GM18505 (cell line): ENCODE measurements at regions not wholly inside any gene's neighbourhood (a gene's known extent, or its start where the extent isn't known, plus 50 kb on each side); places are given as distances from the start of the nearest gene placed in this dataset.

ENCODE experiments used
- ATAC-seq: cut with Tn5 transposase; IDR thresholded peaks from one replicate; pipeline ENCODE4 v1.9.1; 2021; ENCODE audit not compliant: unreplicated experiment
- POLR2A ChIP-seq: IDR thresholded peaks from 4 replicates; pipeline ENCODE4 v1.6.1; 2011; ENCODE audit warnings: borderline replicate concordance; ENCODE audit not compliant: insufficient read depth, insufficient read length; ENCODE audit errors: extremely low read depth

GRCh38 chr7:155166673-155167370 lies 96.7 kb downstream of the HTR5A start:
- no peak for TF ChIP-seq POLR2A
- no peak for ATAC-seq

DNA sequence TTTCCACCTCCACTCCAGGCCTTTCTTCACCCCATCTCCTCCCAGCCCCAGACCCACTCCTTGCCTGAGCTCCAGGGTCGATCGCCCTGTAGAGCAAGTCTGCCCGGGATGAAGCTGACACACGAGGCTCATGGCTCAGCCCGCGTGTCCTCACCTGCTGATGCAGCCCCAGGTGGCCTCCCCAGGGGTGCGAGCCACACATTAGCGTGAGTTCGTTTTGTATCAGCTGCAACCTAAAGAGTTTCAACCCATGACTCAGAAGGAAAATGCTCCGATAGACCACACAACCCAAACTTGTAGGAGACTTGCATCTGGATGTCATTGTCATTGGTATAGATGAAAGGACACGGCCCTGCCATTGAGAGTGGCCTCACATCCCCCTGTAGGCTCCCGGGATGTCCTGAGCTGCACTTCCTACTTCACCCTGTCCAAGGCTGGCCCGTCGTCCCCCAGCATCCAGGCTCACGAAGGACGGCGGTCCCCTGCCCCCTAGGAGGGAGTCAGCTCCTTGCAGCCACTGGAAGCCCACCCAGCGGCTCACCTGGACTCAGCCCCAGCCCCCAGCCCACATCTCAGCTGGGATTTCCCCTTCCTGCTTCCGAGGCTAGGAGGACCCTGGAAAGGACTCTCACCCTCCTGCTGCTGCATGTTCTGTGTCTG lies 97.7 kb downstream of the HTR5A start:
- no peak for ATAC-seq
- TF ChIP-seq POLR2A = no peak

DNA sequence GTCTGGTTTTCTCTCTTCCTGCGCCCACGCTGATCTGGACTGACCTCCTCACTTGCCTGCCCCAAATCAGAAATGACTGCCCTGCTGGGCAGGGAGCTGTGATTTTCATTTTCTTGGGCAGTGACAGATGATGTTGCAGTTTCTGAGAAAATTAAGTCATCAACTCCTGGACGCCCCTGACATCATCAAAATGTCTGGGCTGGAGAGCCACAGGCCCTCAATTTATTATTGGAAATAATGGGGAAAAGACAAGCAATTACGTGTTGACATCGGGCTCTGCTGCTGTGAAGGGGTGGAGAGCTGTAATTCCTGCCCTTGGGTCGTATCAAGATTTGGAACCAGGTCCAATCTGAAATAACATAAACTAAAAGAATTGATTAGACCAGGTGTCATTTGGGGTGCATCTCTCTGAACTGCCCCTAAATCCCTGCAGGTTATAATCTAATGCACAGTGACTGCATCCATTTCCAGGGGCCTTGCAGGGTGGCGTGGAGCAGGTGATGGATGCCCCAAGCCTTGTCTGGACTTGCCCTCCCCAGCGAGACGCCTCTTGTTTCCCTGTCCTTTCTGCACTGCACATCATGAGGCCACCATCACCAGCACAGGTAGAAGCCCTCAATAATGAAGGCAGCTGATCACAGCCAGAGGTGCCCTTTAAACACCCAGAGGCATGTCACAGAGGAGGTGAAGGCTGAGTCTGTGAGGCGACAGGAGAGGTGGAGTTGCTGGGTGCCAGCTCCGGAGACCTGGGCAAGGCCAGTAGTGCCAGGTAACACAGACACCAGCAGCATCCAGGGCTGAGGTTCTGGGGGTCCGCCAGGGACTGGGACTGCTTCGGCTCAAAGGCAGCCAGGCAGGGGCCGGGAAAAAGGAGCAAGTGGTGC lies 98.7 kb downstream of the HTR5A start:
- no peak for TF ChIP-seq POLR2A
- no peak for ATAC-seq

DNA sequence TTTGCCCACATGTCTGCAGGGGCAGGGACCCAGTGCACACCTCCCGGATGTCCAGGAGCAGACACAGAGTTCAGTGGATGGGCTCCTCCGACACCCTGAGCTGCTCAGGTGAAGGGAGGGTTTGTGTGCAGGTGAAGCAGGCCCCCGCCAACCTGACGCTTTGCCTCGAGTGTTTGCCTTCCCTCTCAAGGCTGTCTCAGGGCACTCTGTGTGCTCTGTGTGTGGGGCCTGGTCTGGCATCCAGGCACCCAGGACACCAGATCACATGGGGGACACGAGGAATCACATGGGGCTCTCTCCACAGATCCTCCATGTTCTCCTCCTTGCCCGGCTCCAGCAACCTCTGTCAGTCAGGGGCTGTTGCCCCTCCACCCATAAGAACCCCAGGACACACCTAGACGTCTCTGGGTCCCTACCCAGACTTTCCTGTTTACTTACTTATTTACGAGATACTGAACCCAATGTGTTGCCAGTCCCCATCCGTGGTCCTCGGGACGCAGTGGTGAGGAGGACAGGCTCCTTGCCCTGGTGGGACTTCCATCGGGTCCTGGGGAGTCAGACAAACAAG lies 99.5 kb downstream of the HTR5A start:
- ATAC-seq = no peak
- TF ChIP-seq POLR2A = no peak

GRCh38 chr7:155170331-155170730 lies 100.2 kb downstream of the HTR5A start:
- no peak for TF ChIP-seq POLR2A
- ATAC-seq = no peak

GRCh38 chr7:155172141-155172540 lies 102.0 kb downstream of the HTR5A start:
- TF ChIP-seq POLR2A = no peak
- ATAC-seq = no peak

DNA sequence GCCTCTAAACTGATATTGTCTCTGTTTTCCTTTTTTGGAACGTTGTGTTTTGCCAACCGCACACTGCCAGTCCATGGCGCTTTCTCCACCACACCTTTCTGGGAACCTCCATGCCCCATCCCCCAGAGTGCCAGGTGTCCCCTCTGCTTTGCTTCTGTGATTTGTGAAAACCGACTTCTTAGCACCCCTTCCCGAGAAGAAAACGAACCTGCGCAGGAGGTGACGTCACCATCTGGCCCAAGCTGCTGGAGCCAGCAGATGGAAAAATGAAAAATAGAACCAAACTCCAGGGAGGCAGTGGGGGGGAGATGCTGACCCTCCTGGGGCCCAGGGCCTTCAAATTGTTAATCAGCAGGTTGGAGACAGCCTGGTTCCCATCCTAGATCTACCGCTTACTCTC lies 103.8 kb downstream of the HTR5A start:
- ATAC-seq = no peak
- no peak for TF ChIP-seq POLR2A

DNA sequence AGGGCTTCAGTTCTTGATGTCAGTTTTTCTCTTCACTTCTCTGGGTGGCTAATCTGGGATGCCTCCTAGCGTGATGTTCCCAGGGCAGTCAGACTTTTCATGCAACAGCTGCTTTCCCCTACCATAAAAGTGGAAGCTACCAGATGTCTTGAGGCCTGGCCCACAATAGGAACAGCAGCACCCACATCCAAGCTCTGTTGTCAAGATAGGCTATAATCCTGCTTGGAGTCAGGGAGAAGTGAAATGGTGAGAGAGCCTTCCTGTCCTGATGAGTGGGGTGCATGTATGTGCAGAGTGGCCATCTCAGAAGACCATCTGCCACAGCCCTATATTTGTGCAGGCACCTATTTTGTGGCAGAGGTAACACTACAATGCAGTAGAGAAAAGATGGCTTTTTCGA lies 108.0 kb downstream of the HTR5A start:
- no peak for ATAC-seq
- no peak for TF ChIP-seq POLR2A

DNA sequence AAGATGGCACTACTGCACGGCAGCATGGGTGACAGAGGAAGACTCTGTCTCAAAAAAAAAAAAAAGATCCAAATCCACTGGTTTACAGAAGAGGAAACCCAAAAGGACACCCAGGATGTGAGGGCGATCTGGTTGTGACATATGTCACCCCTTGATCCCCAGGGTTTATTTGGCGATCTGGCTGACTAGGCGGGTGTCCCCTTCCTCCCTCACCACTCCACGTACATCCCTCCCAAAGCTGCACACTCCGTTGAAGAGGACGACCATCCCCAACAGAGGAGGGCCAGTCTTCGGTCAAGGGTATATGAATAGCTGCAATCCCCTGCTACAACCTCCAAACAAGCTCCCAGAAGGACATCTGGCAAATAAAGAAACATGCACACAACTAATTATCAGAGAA lies 111.6 kb downstream of the HTR5A start:
- no peak for TF ChIP-seq POLR2A
- ATAC-seq = no peak

GRCh38 chr7:155182406-155182970 lies 112.4 kb downstream of the HTR5A start:
- ATAC-seq = no peak
- TF ChIP-seq POLR2A = no peak

DNA sequence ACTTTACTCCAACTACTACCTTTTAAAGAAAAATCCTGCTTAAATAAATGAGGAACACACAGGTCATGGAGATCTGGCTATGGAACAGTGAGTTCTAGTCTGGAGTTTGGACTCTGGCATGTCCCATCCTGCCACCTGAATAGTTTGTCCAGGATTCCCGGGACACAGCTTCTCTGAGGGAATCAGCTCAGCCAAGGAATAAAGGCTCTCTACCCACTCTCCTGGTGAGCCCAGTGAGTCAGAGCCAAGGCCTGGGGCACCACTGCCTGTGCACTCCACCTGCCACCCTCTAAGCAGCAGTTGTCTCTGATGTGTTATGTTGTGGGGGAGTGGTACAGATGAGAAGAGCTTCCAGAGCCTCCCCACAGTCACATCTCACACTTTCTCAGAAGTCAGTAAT lies 113.5 kb downstream of the HTR5A start:
- no peak for TF ChIP-seq POLR2A
- no peak for ATAC-seq

DNA sequence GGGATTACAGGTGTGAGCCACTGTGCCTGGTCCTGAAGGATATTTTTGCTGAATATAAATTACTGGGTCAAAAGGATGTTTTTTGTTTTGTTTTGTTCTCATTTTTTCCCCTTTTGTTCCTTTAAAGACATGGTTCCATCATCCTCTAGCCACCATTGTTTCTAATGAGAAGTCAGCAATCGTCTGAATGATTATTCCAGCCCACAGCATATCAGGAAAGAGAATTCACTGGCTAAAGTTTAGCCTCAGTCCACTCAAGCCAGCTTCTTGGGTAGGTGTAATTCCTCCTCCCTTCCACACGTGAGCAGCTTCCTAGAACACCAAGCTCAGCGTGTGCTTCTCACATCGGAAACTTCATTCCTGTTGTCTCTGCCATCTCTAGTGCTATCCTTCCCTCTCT lies 112.8 kb upstream of the INSIG1 start:
- no peak for TF ChIP-seq POLR2A
- no peak for ATAC-seq
